CD14-positive monocyte (primary cell): ENCODE measurements at regions not wholly inside any gene's neighbourhood (a gene's known extent, or its start where the extent isn't known, plus 50 kb on each side); places are given as distances from the start of the nearest gene placed in this dataset.

Experiments used
- DNase-seq, 3 donors: peaks; one replicate each; pipeline ENCODE4 v3.0.0-alpha.2; 2011 to 2022
- H2AFZ ChIP-seq: 2 replicates; pipeline ENCODE4 v1.6.0; 2012; ENCODE audit warnings: mild to moderate bottlenecking, low read depth, low read length, inconsistent platforms; ENCODE audit not compliant: insufficient read depth, poor library complexity, severe bottlenecking
- H3K27ac ChIP-seq, 2 donors: 1 replicate in 1 of 2; 2 replicates in 1 of 2; pipeline ENCODE4 v1.5.1; 2012 to 2013; ENCODE audit warnings: low read length in 2 of 2, control low read depth in 1 of 2, inconsistent platforms in 1 of 2, low read depth in 1 of 2, mild to moderate bottlenecking in 1 of 2
- H3K27me3 ChIP-seq, 2 donors: one replicate each; pipeline versions ENCODE4 v1.6.0 to v1.6.1; 2011 to 2013; ENCODE audit warnings: low read length in 2 of 2; ENCODE audit not compliant: control insufficient read depth in 2 of 2, insufficient read depth in 2 of 2
- H3K36me3 ChIP-seq, 2 donors: replicated peaks in 1 of 2; 1 replicate in 1 of 2; 2 replicates in 1 of 2; pipeline versions ENCODE4 v1.5.1 to v1.6.1; 2012 to 2013; ENCODE audit warnings: low read length in 2 of 2, control low read depth in 1 of 2, inconsistent platforms in 1 of 2, mild to moderate bottlenecking in 1 of 2; ENCODE audit not compliant: insufficient read depth in 2 of 2, control insufficient read depth in 1 of 2
- H3K4me1 ChIP-seq, 2 donors: 1 replicate in 1 of 2; 2 replicates in 1 of 2; pipeline versions ENCODE4 v1.5.1 to v1.6.1; 2012 to 2013; ENCODE audit warnings: low read length in 2 of 2, control low read depth in 1 of 2, inconsistent platforms in 1 of 2, mild to moderate bottlenecking in 1 of 2, moderate library complexity in 1 of 2; ENCODE audit not compliant: insufficient read depth in 2 of 2, control insufficient read depth in 1 of 2
- H3K4me2 ChIP-seq: replicated peaks from 2 replicates; pipeline ENCODE3; 2012; ENCODE audit warnings: low read length, moderate library complexity, mild to moderate bottlenecking; ENCODE audit not compliant: poor library complexity, severe bottlenecking; ENCODE audit errors: extremely low read depth
- H3K4me3 ChIP-seq, 3 experiments: fragments of 200-600 bp in 1 of 3; sonication (generic) in 1 of 3; replicated peaks in 1 of 3; 1 replicate in 2 of 3; 2 replicates in 1 of 3; pipeline ENCODE4 v1.5.1; 2011 to 2013; ENCODE audit warnings: low read length in 3 of 3, mild to moderate bottlenecking in 3 of 3, control low read depth in 2 of 3, low read depth in 2 of 3, inconsistent platforms in 1 of 3, moderate library complexity in 1 of 3
- H3K79me2 ChIP-seq: 2 replicates; pipeline ENCODE4 v1.6.0; 2012; ENCODE audit warnings: mild to moderate bottlenecking, control low read depth, inconsistent platforms, low read length, moderate library complexity; ENCODE audit not compliant: insufficient read depth
- H3K9ac ChIP-seq: 2 replicates; pipeline ENCODE4 v1.6.0; 2017; ENCODE audit warnings: low read length, mild to moderate bottlenecking; ENCODE audit not compliant: insufficient read depth, poor library complexity, severe bottlenecking
- H3K9me3 ChIP-seq, 2 donors: replicated peaks in 1 of 2; 1 replicate in 1 of 2; 2 replicates in 1 of 2; pipeline versions ENCODE4 v1.5.1 to v1.6.1; 2012 to 2013; ENCODE audit warnings: low read length in 2 of 2, control low read depth in 1 of 2; ENCODE audit not compliant: control insufficient read depth in 1 of 2, insufficient read depth in 1 of 2
- H4K20me1 ChIP-seq: 2 replicates; pipeline ENCODE4 v1.6.0; 2012; ENCODE audit warnings: mild to moderate bottlenecking, low read length, control low read depth, moderate library complexity; ENCODE audit not compliant: insufficient read depth
- H3K27ac Mint-ChIP-seq, 7 donors: one replicate each; pipeline ENCODE4 v1.8.0; 2020; ENCODE audit warnings: mild to moderate bottlenecking in 7 of 7, mixed read lengths in 7 of 7, moderate library complexity in 6 of 7, inconsistent platforms in 2 of 7
- H3K27me3 Mint-ChIP-seq, 3 donors: one replicate each; pipeline ENCODE4 v1.8.0; 2021 to 2022; ENCODE audit warnings: low read depth in 3 of 3, mild to moderate bottlenecking in 3 of 3, mixed read lengths in 3 of 3, moderate library complexity in 3 of 3, inconsistent platforms in 1 of 3
- H3K36me3 Mint-ChIP-seq, 2 donors: one replicate each; pipeline ENCODE4 v1.8.0; 2020; ENCODE audit warnings: mixed read lengths in 2 of 2, inconsistent platforms in 1 of 2, mild to moderate bottlenecking in 1 of 2
- H3K4me1 Mint-ChIP-seq: one replicate; pipeline ENCODE4 v1.8.0; 2020; ENCODE audit warnings: mild to moderate bottlenecking, mixed read lengths
- H3K4me3 Mint-ChIP-seq, 2 donors: one replicate each; pipeline ENCODE4 v1.8.0; 2020; ENCODE audit warnings: mild to moderate bottlenecking in 2 of 2, mixed read lengths in 2 of 2, moderate library complexity in 1 of 2
- H3K9me3 Mint-ChIP-seq, 7 donors: one replicate each; pipeline ENCODE4 v1.8.0; 2020 to 2022; ENCODE audit warnings: mixed read lengths in 7 of 7, mild to moderate bottlenecking in 6 of 7, moderate library complexity in 6 of 7, inconsistent platforms in 2 of 7
- WGBS: methylation state at CpG from one replicate; pipeline ENCODE4 v1.1.5; 2013; ENCODE audit warnings: missing lambda C conversion rate; ENCODE audit not compliant: insufficient coverage; 5-methylcytosine and 5-hydroxymethylcytosine counted together
- intact Hi-C, 2 donors: fragments of 100-400 bp; cut with micrococcal nuclease; formaldehyde crosslinking; loops; one replicate each; pipeline versions ENCODE4 v1.15.0 to v1.15.1; 2023
- TF ChIP-seq, protein P1 (sequence below): fragments of 200-600 bp; IDR thresholded peaks from one replicate; pipeline ENCODE4 v1.8.0; 2022; ENCODE audit warnings: antibody characterized with exemption, mild to moderate bottlenecking

DNA sequence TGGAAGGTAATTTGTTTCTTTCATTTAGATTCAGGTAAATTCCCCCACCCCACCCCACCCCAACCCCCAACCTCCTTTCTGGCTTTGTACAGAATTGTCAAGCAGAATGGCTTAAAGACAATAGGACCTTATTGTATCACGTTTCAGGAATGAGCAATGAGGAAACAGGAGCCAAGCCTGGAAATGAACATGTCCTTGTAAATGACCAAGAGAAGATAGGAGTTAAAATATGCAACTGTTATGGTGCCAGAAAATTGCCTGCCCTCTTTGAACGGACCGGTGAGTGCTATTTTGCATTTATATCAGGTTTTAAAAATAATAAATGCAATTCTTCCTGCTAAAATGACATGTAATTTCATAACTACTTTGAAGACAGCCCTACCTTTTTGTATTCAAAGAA, 141.6 kb upstream of the PELI2 start:
- no peak overlapping the region for H3K4me2 ChIP-seq
- TF ChIP-seq, protein P1, sequence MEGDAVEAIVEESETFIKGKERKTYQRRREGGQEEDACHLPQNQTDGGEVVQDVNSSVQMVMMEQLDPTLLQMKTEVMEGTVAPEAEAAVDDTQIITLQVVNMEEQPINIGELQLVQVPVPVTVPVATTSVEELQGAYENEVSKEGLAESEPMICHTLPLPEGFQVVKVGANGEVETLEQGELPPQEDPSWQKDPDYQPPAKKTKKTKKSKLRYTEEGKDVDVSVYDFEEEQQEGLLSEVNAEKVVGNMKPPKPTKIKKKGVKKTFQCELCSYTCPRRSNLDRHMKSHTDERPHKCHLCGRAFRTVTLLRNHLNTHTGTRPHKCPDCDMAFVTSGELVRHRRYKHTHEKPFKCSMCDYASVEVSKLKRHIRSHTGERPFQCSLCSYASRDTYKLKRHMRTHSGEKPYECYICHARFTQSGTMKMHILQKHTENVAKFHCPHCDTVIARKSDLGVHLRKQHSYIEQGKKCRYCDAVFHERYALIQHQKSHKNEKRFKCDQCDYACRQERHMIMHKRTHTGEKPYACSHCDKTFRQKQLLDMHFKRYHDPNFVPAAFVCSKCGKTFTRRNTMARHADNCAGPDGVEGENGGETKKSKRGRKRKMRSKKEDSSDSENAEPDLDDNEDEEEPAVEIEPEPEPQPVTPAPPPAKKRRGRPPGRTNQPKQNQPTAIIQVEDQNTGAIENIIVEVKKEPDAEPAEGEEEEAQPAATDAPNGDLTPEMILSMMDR = no peak
- no peaks in the 10 kb centered on the region for H3K36me3 ChIP-seq
- no peaks in the 10 kb centered on the region for H3K79me2 ChIP-seq
- peaks cover 0 to 7% (median 4%) of the 10 kb centered on the region in 7 donors for H3K9me3 Mint-ChIP-seq
- H3K9me3 ChIP-seq = no peaks in the 10 kb centered on the region
- H3K27me3 Mint-ChIP-seq = peaks cover 0 to 3% (median 0%) of the 10 kb centered on the region in 3 donors
- no peaks in the 10 kb centered on the region for H3K4me1 ChIP-seq
- H3K27ac ChIP-seq = no peak overlapping the region
- H3K27ac Mint-ChIP-seq = no peak overlapping the region
- no peaks in the 10 kb centered on the region for H3K36me3 Mint-ChIP-seq
- no peaks in the 10 kb centered on the region for H3K4me1 Mint-ChIP-seq
- DNase-seq = no peak
- no peak overlapping the region for H3K4me3 Mint-ChIP-seq
- 50% methylated on average over 1 of the region's 3 CpGs for WGBS
- no peaks in the 10 kb centered on the region for H3K27me3 ChIP-seq
- H3K4me3 ChIP-seq = no peak overlapping the region
- H3K9ac ChIP-seq = no peak overlapping the region
- intact Hi-C loops = no loop called here
- H2AFZ ChIP-seq = no peak overlapping the region
- H4K20me1 ChIP-seq = no peaks in the 10 kb centered on the region

DNA sequence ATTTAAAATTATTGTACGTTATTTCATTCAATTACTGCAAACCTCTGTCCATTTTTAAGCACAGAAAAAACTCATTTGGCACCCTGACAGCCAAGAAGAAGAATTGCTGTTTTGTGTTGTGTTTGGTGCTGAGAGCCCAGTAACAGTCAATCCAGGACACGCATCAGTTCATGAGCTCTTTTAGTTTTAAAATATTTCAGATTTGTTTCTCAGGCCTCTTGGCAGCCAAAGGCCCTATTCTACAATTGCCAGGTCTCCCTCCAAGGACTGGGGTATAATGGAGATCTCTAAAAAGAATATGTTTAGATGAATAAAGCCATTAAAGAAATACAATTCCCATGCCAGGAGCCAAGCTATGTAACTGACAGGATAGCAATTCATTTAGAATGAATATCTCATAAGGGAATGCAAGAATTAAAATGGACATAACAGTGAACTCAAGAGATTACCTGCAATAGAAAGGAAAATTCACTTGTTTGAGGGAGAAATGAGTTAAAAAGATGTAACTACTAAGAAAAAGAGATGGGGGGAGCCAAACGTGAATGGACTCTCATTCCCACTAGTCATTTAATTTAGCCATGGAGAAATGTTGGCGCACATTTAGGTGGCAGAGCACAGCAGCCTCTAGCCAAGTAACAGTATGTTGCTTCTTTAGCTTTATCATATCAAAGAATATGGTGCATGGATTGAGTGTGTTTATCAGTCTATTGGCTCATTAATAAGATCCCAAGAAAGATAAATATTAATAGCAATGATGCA, 140.6 kb upstream of the PELI2 start:
- no peak for DNase-seq
- Histone ChIP-seq H3K36me3 (no peaks in the 10 kb centered on the region), H4K20me1 (no peaks in the 10 kb centered on the region), H3K27ac (no peak overlapping the region), H3K79me2 (no peaks in the 10 kb centered on the region), H3K9ac (no peak overlapping the region), H3K4me2 (no peak overlapping the region), H3K4me1 (no peaks in the 10 kb centered on the region), H2AFZ (no peak overlapping the region), H3K4me3 (no peak overlapping the region), H3K9me3 (no peaks in the 10 kb centered on the region), H3K27me3 (no peaks in the 10 kb centered on the region)
- Mint-ChIP-seq H3K27ac (no peak overlapping the region), H3K27me3 (peaks cover 0 to 3% (median 0%) of the 10 kb centered on the region in 3 donors), H3K4me3 (no peak overlapping the region), H3K4me1 (no peaks in the 10 kb centered on the region), H3K9me3 (peaks cover 0 to 7% (median 4%) of the 10 kb centered on the region in 7 donors), H3K36me3 (no peaks in the 10 kb centered on the region)
- TF ChIP-seq, protein P1 = no peak
- intact Hi-C loops = no loop called here
- no CpG with 5 or more reads among the region's 4 CpGs for WGBS
